GM23338 (cell line): ENCODE measurements at regions not wholly inside any gene's neighbourhood (a gene's known extent, or its start where the extent isn't known, plus 50 kb on each side); places are given as distances from the start of the nearest gene placed in this dataset.

Experiments
- CREB1 ChIP-seq: fragments of 250-450 bp; sonication (Bioruptor Pico); IDR thresholded peaks from 2 replicates; pipeline ENCODE4 v1.5.0; 2020; ENCODE audit warnings: low read depth, mild to moderate bottlenecking, moderate library complexity
- EZH2 ChIP-seq: fragments of 200-600 bp; sonication (generic); IDR thresholded peaks from one replicate; pipeline ENCODE4 v1.8.0; 2017; ENCODE audit warnings: antibody characterized with exemption, mild to moderate bottlenecking, low read depth; ENCODE audit not compliant: unreplicated experiment
- JUNB ChIP-seq: IDR thresholded peaks from one replicate; pipeline ENCODE4 v1.6.1; 2016; ENCODE audit warnings: antibody characterized with exemption; ENCODE audit not compliant: unreplicated experiment
- NANOG ChIP-seq: IDR thresholded peaks from 2 replicates; pipeline ENCODE4 v1.6.1; 2016; ENCODE audit warnings: antibody characterized with exemption, borderline replicate concordance
- POLR2AphosphoS5 ChIP-seq: IDR thresholded peaks from 2 replicates; pipeline ENCODE4 v1.6.1; 2016; ENCODE audit warnings: antibody characterized with exemption, low read depth
- TF ChIP-seq, protein P1 (sequence below), 2 experiments: fragments of 200-600 bp in 1 of 2; sonication (generic) in 1 of 2; conservative IDR thresholded peaks; 2 replicates each; pipeline versions ENCODE4 v1.5.1 to v1.6.1; 2016 to 2017; ENCODE audit warnings: antibody characterized with exemption in 2 of 2, low read depth in 2 of 2, mild to moderate bottlenecking in 2 of 2, moderate library complexity in 1 of 2
- TF ChIP-seq, protein P2 (sequence below): IDR thresholded peaks from 2 replicates; pipeline ENCODE4 v1.6.1; 2016; ENCODE audit warnings: antibody characterized with exemption

DNA sequence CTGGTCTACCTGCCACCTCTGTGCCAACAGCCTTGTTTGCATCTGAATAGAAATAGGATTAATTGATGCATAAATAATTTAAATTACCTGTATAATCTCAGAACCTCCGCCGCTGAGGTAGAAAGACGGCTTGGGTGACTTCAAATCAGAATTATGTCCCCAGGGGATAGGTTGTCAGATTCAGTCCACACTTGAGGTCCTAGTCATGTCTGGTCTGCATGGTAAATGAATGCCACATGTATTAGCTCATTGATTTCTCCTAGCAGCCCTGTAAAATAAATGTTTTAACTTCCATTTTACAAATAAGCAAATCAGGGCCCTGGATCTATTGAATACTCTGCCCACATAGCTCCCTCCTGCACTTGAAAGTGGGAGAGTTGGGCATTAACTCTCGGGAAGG is 368.0 kb upstream of the WWC1 start:
- TF ChIP-seq, protein P1, sequence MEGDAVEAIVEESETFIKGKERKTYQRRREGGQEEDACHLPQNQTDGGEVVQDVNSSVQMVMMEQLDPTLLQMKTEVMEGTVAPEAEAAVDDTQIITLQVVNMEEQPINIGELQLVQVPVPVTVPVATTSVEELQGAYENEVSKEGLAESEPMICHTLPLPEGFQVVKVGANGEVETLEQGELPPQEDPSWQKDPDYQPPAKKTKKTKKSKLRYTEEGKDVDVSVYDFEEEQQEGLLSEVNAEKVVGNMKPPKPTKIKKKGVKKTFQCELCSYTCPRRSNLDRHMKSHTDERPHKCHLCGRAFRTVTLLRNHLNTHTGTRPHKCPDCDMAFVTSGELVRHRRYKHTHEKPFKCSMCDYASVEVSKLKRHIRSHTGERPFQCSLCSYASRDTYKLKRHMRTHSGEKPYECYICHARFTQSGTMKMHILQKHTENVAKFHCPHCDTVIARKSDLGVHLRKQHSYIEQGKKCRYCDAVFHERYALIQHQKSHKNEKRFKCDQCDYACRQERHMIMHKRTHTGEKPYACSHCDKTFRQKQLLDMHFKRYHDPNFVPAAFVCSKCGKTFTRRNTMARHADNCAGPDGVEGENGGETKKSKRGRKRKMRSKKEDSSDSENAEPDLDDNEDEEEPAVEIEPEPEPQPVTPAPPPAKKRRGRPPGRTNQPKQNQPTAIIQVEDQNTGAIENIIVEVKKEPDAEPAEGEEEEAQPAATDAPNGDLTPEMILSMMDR (conservative IDR thresholded peaks at IDR 0.05; ENCODE audit: low read depth in 2 of 2): no peak
- TF ChIP-seq NANOG (no peak), POLR2AphosphoS5 (no peak), EZH2 (no peak), CREB1 (no peak), JUNB (no peak)
- TF ChIP-seq, protein P2, sequence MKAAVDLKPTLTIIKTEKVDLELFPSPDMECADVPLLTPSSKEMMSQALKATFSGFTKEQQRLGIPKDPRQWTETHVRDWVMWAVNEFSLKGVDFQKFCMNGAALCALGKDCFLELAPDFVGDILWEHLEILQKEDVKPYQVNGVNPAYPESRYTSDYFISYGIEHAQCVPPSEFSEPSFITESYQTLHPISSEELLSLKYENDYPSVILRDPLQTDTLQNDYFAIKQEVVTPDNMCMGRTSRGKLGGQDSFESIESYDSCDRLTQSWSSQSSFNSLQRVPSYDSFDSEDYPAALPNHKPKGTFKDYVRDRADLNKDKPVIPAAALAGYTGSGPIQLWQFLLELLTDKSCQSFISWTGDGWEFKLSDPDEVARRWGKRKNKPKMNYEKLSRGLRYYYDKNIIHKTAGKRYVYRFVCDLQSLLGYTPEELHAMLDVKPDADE: no peak
